ENCODE measurements at regions not wholly inside any gene's neighbourhood (a gene's known extent, or its start where the extent isn't known, plus 50 kb on each side); places are given as distances from the start of the nearest gene placed in this dataset.

DNA sequence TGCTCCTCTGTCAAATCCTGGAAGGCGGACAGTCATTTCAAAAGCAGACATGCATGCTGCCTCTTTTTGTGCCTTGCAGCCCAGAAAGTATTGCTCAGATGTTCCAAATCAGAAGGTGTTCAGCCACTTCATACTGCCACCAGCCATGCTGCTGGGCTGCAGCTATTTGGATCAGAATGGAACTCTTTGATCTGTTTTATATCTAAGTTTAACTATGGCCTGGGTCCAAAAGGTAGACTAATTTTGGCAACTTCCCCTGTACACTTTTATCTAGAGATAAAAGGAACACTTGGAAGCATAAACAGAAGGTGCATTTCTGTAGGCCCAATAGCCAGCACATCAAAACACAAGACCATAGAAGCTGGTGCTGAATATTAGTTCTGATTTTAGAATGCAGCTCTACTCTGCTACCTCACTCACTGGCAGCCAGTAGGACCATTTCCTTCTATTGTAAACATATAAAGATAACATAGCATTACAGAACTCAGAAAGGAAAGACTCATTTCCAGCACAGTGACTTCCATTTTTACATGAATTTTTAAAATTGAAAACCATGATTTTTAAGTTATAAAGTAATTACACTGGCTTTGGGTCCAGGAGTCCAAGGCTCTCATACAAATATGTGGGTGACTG lies 143.1 kb upstream of the CAV2 start:
- no peaks in the 10 kb centered on the region for H3K36me3 Mint-ChIP-seq
- H3K4me1 ChIP-seq (ENCODE audit: control insufficient read depth, insufficient read depth, low read length, poor library complexity, severe bottlenecking) = no peaks in the 10 kb centered on the region
- no peak overlapping the region for H3K27ac ChIP-seq (ENCODE audit: insufficient read depth, low read length, poor library complexity, severe bottlenecking)
- no peaks in the 10 kb centered on the region for H3K27me3 ChIP-seq (ENCODE audit: control insufficient read depth, insufficient read depth, low read length)
- DNase-seq (no peak), ATAC-seq (ENCODE audit: low read depth in 2 of 2) (no peak)
- no peaks in the 10 kb centered on the region for H3K4me1 Mint-ChIP-seq
- no peaks in the 10 kb centered on the region for H3K36me3 ChIP-seq (ENCODE audit: control insufficient read depth, insufficient read depth, low read length)
- H3K27ac Mint-ChIP-seq = no peak overlapping the region
- no peaks in the 10 kb centered on the region for H3K27me3 Mint-ChIP-seq
- no peaks in the 10 kb centered on the region for H3K9me3 ChIP-seq (ENCODE audit: control insufficient read depth in 2 of 2, low read length in 2 of 2)
- H3K9me3 Mint-ChIP-seq = peaks cover 0 to 3% (median 0%) of the 10 kb centered on the region in 7 donors
- H3K4me3 Mint-ChIP-seq = no peak overlapping the region
- no peak overlapping the region for H3K4me3 ChIP-seq (ENCODE audit: low read depth, low read length)

DNA sequence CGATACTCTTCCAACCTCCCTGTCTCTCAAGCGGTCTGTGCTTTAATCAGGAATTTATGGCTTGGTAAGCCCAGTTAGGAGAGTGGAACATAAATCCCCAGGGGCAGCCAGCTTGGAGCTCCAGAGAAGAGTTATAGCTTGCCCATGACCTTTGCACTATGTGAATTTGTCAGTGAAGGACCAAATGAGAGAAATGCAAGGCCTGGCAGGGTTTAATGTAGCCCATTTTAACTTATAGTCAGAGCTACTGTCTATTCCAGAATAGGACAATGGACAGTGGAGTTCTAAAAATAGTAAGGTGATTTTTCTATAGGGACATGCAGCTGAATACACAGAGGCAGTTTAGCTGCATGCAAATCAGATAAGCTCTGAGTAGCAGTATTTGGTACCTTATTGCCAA lies 142.6 kb upstream of the CAV2 start:
- no peak for ATAC-seq (ENCODE audit: low read depth in 2 of 2)
- Mint-ChIP-seq H3K9me3 (peaks cover 0 to 3% (median 0%) of the 10 kb centered on the region in 7 donors), H3K4me3 (no peak overlapping the region), H3K36me3 (no peaks in the 10 kb centered on the region), H3K27me3 (no peaks in the 10 kb centered on the region), H3K4me1 (no peaks in the 10 kb centered on the region), H3K27ac (no peak overlapping the region)
- no peak for DNase-seq
- H3K4me3 ChIP-seq (ENCODE audit: low read depth, low read length) = no peak overlapping the region
- no peak overlapping the region for H3K27ac ChIP-seq (ENCODE audit: insufficient read depth, low read length, poor library complexity, severe bottlenecking)
- H3K4me1 ChIP-seq (ENCODE audit: control insufficient read depth, insufficient read depth, low read length, poor library complexity, severe bottlenecking) = no peaks in the 10 kb centered on the region
- H3K27me3 ChIP-seq (ENCODE audit: control insufficient read depth, insufficient read depth, low read length) = no peaks in the 10 kb centered on the region
- no peaks in the 10 kb centered on the region for H3K36me3 ChIP-seq (ENCODE audit: control insufficient read depth, insufficient read depth, low read length)
- no peaks in the 10 kb centered on the region for H3K9me3 ChIP-seq (ENCODE audit: control insufficient read depth in 2 of 2, low read length in 2 of 2)

DNA sequence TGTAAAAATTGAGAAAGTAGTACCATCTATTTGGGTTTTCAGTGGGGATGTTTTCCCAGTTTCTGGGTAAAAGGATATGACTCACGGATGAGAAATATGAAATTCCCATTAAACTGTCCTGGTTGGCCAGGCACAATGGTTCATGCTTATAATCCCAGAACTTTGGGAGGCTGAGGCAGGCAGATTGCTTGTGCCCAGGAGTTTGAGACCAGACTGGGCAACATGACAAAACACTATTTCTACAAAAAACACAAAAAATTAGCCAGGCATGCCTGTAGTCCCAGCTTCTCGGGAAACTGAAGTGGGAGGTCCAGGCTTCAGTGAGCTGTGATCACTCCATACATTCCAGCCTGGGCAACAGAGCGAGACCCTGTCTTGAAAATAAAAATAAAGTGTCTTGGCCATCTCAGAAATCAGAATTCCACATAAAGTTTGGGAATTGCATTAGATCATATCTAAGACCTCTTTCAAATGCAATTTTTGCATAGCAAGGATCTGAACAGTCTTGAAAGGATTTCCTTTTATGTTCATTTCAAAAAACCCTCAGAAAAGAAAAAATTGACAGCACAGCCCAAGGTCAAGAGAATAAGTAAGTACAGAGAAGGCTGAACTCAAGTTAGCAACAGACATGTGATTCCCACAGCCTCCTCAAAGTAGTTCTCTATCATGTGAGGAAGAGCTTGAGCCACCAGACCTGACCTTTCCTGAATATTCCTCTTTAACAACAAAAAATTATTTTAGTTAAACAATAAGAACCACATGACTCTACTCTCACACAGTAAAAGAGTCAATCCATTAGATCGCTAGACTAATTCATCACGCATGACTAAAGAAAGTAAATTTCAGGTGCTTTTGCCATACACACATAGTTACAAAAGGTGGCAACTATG lies 141.5 kb upstream of the CAV2 start:
- H3K4me1 ChIP-seq (ENCODE audit: control insufficient read depth, insufficient read depth, low read length, poor library complexity, severe bottlenecking) = no peaks in the 10 kb centered on the region
- H3K4me3 Mint-ChIP-seq = no peak overlapping the region

DNA sequence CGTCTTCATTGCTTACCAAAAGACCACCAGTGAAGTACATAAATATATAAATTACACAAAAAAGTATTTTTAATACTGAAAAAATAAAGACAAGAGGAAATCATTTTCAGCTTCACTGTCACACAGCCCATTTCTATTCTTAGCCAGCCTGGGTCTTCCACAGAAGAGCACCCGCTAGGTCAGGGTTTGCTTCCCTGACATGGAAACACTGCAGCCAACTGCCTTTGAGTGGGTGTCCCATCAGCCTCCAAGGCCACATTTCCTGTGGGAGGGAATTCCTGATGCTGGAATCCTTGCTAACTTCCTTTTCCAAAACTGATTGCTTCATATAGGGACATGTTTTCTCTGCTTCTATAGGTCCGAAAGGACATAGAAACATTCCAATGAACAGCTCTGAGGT lies 137.8 kb upstream of the CAV2 start:
- H3K4me3 Mint-ChIP-seq = no peak overlapping the region
- no peaks in the 10 kb centered on the region for H3K4me1 Mint-ChIP-seq
- no peak overlapping the region for H3K27ac Mint-ChIP-seq
- Histone ChIP-seq H3K27ac (ENCODE audit: insufficient read depth, low read length, poor library complexity, severe bottlenecking) (no peak overlapping the region), H3K9me3 (ENCODE audit: control insufficient read depth in 2 of 2, low read length in 2 of 2) (no peaks in the 10 kb centered on the region), H3K4me1 (ENCODE audit: control insufficient read depth, insufficient read depth, low read length, poor library complexity, severe bottlenecking) (no peaks in the 10 kb centered on the region), H3K4me3 (ENCODE audit: low read depth, low read length) (no peak overlapping the region), H3K27me3 (ENCODE audit: control insufficient read depth, insufficient read depth, low read length) (no peaks in the 10 kb centered on the region), H3K36me3 (ENCODE audit: control insufficient read depth, insufficient read depth, low read length) (no peaks in the 10 kb centered on the region)
- H3K27me3 Mint-ChIP-seq = peaks cover 7% of the 10 kb centered on the region
- no peaks in the 10 kb centered on the region for H3K36me3 Mint-ChIP-seq
- ATAC-seq (ENCODE audit: low read depth in 2 of 2) (no peak), DNase-seq (no peak)
- peaks cover 0 to 3% (median 0%) of the 10 kb centered on the region in 7 donors for H3K9me3 Mint-ChIP-seq

More for the DNA sequence above, 141.5 kb upstream of the CAV2 start:
- no peaks in the 10 kb centered on the region for H3K36me3 Mint-ChIP-seq
- no peak overlapping the region for H3K4me3 ChIP-seq (ENCODE audit: low read depth, low read length)
- no peaks in the 10 kb centered on the region for H3K27me3 ChIP-seq (ENCODE audit: control insufficient read depth, insufficient read depth, low read length)
- no peak overlapping the region for H3K27ac ChIP-seq (ENCODE audit: insufficient read depth, low read length, poor library complexity, severe bottlenecking)
- H3K9me3 ChIP-seq (ENCODE audit: control insufficient read depth in 2 of 2, low read length in 2 of 2) = no peaks in the 10 kb centered on the region
- ATAC-seq (ENCODE audit: low read depth in 2 of 2) (no peak), DNase-seq (no peak)
- H3K36me3 ChIP-seq (ENCODE audit: control insufficient read depth, insufficient read depth, low read length) = no peaks in the 10 kb centered on the region
- peaks cover 0 to 3% (median 0%) of the 10 kb centered on the region in 7 donors for H3K9me3 Mint-ChIP-seq
- H3K4me1 Mint-ChIP-seq = no peaks in the 10 kb centered on the region
- H3K27me3 Mint-ChIP-seq = no peaks in the 10 kb centered on the region
- H3K27ac Mint-ChIP-seq = no peak overlapping the region

DNA sequence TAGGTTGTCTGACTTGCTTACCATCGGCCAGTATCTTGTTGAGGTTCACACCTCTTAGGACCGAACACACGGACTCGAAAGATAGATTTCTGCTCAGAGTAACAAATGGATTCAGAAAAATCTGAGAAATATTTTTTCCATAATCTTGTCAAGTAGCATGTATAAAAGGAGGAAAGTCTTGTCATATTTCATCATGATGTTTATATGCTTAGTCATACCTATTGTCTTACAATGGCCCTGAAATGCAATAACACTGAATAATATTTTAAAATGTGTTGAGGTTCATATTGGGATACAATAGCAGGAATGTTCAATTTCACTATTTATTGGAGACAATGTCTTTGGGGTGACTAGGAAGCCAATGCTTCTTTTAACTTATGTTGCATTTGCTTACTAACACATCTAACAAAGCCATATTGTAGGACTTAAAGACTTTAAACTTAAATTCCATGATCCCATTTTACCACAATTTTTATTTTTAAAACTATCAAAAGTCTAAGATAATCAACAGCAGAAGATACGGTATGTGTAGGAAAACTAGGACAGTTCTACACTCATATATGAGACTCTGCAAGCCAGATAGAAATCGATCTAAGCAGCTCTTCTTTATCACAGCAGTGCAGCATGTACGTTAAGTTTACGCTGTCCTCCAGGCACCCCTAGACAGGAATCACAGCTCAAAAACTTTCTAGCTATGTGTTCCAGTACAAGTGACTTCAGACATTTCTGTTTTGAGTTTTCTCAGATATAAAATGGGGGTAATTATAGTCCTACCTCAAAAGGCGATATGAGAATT lies 135.7 kb upstream of the CAV2 start:
- no peak overlapping the region for H3K4me3 Mint-ChIP-seq
- DNase-seq (no peak), ATAC-seq (ENCODE audit: low read depth in 2 of 2) (no peak)
- no peak overlapping the region for H3K4me3 ChIP-seq (ENCODE audit: low read depth, low read length)
- peaks cover 2% of the 10 kb centered on the region for H3K27me3 ChIP-seq (ENCODE audit: control insufficient read depth, insufficient read depth, low read length)
- H3K36me3 ChIP-seq (ENCODE audit: control insufficient read depth, insufficient read depth, low read length) = no peaks in the 10 kb centered on the region
- H3K4me1 ChIP-seq (ENCODE audit: control insufficient read depth, insufficient read depth, low read length, poor library complexity, severe bottlenecking) = no peaks in the 10 kb centered on the region
- no peaks in the 10 kb centered on the region for H3K36me3 Mint-ChIP-seq
- no peaks in the 10 kb centered on the region for H3K4me1 Mint-ChIP-seq
- H3K27me3 Mint-ChIP-seq = peaks cover 7% of the 10 kb centered on the region
- no peaks in the 10 kb centered on the region for H3K9me3 ChIP-seq (ENCODE audit: control insufficient read depth in 2 of 2, low read length in 2 of 2)
- no peak overlapping the region for H3K27ac ChIP-seq (ENCODE audit: insufficient read depth, low read length, poor library complexity, severe bottlenecking)
- H3K27ac Mint-ChIP-seq = no peak overlapping the region
- H3K9me3 Mint-ChIP-seq = peaks cover 0 to 3% (median 0%) of the 10 kb centered on the region in 7 donors

DNA sequence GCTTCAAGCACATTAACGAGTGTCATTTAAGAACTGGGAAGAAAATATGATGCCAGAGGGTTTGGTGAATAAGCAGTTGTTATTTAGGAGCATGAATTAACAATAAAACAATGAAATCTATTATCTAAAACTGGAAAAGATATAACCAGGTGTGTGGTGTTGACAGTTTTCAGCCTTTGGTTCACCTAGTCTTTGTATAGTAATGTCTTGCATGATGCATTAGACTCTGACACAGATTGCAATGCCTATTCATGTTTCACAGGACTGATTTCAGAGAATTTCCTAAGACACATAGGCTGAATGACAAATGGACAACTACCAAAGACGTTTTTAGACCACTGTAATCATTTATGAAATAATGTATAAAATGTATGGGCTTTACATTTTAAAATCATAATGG lies 135.1 kb upstream of the CAV2 start:
- Histone ChIP-seq H3K9me3 (ENCODE audit: control insufficient read depth in 2 of 2, low read length in 2 of 2) (no peaks in the 10 kb centered on the region), H3K36me3 (ENCODE audit: control insufficient read depth, insufficient read depth, low read length) (no peaks in the 10 kb centered on the region), H3K4me1 (ENCODE audit: control insufficient read depth, insufficient read depth, low read length, poor library complexity, severe bottlenecking) (no peaks in the 10 kb centered on the region), H3K4me3 (ENCODE audit: low read depth, low read length) (no peak overlapping the region), H3K27me3 (ENCODE audit: control insufficient read depth, insufficient read depth, low read length) (peaks cover 2% of the 10 kb centered on the region), H3K27ac (ENCODE audit: insufficient read depth, low read length, poor library complexity, severe bottlenecking) (no peak overlapping the region)
- ATAC-seq (ENCODE audit: low read depth in 2 of 2) (no peak), DNase-seq (no peak)
- Mint-ChIP-seq H3K27ac (no peak overlapping the region), H3K36me3 (no peaks in the 10 kb centered on the region), H3K9me3 (peaks cover 0 to 3% (median 0%) of the 10 kb centered on the region in 7 donors), H3K4me1 (no peaks in the 10 kb centered on the region), H3K27me3 (peaks cover 7% of the 10 kb centered on the region), H3K4me3 (no peak overlapping the region)

DNA sequence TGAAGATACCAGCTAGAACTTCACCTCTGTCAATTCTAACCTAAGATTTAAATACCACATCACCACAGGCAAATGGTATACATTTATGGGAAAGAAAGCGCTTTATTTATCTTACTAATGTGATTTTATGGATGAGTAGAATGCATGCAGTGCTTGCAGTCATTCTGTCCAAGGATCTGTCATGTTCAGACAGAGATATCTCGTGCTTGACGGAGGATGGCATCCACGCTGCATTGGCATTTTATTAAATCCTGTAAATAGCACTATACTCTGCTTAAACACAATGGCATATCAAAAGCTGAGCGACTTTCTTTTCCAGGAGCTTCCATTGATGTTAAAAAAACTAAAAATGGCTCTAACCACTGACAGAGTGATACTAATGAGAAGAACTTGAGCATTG lies 133.7 kb upstream of the CAV2 start:
- Histone ChIP-seq H3K9me3 (ENCODE audit: control insufficient read depth in 2 of 2, low read length in 2 of 2) (no peaks in the 10 kb centered on the region), H3K4me3 (ENCODE audit: low read depth, low read length) (no peak overlapping the region), H3K27ac (ENCODE audit: insufficient read depth, low read length, poor library complexity, severe bottlenecking) (no peak overlapping the region), H3K27me3 (ENCODE audit: control insufficient read depth, insufficient read depth, low read length) (peaks cover 2% of the 10 kb centered on the region), H3K36me3 (ENCODE audit: control insufficient read depth, insufficient read depth, low read length) (no peaks in the 10 kb centered on the region), H3K4me1 (ENCODE audit: control insufficient read depth, insufficient read depth, low read length, poor library complexity, severe bottlenecking) (no peaks in the 10 kb centered on the region)
- Mint-ChIP-seq H3K4me3 (no peak overlapping the region), H3K27ac (no peak overlapping the region), H3K27me3 (peaks cover 7% of the 10 kb centered on the region), H3K9me3 (peaks cover 0 to 3% (median 0%) of the 10 kb centered on the region in 7 donors), H3K4me1 (no peaks in the 10 kb centered on the region), H3K36me3 (no peaks in the 10 kb centered on the region)
- ATAC-seq (ENCODE audit: low read depth in 2 of 2) (no peak), DNase-seq (no peak)

Data from CD4-positive, CD25-positive, alpha-beta regulatory T cell (primary cell).